ENCODE measurements at regions not wholly inside any gene's neighbourhood (a gene's known extent, or its start where the extent isn't known, plus 50 kb on each side); places are given as distances from the start of the nearest gene placed in this dataset.

- no peak for TF ChIP-seq CTCF (IDR thresholded peaks at IDR 0.05; ENCODE audit: low read depth, low read length, missing control alignments)
- H3K4me3 ChIP-seq (replicated peaks; ENCODE audit: low read depth, low read length) = no peak overlapping the region
- no peak for DNase-seq (ENCODE audit: extremely low read depth, low read depth)
Measured at GRCh38 chr18:22056950-22057349, 112.4 kb upstream of the GATA6 start.

- DNase-seq (ENCODE audit: extremely low read depth, low read depth) = no peak
- no peak for TF ChIP-seq CTCF (IDR thresholded peaks at IDR 0.05; ENCODE audit: low read depth, low read length, missing control alignments)
- H3K4me3 ChIP-seq (replicated peaks; ENCODE audit: low read depth, low read length) = no peak overlapping the region
Measured at GRCh38 chr18:22057908-22058527, 111.4 kb upstream of the GATA6 start.

- H3K4me3 ChIP-seq (replicated peaks; ENCODE audit: low read depth, low read length) = no peak overlapping the region
- no peak for TF ChIP-seq CTCF (IDR thresholded peaks at IDR 0.05; ENCODE audit: low read depth, low read length, missing control alignments)
- no peak for DNase-seq (ENCODE audit: extremely low read depth, low read depth)
Measured at GRCh38 chr18:22060361-22060760, 109.0 kb upstream of the GATA6 start.

- H3K4me3 ChIP-seq (replicated peaks; ENCODE audit: low read depth, low read length) = no peak overlapping the region
- TF ChIP-seq CTCF (IDR thresholded peaks at IDR 0.05; ENCODE audit: low read depth, low read length, missing control alignments) = no peak
- DNase-seq (ENCODE audit: extremely low read depth, low read depth) = no peak
Measured at GRCh38 chr18:22063102-22063501, 106.3 kb upstream of the GATA6 start.

GRCh38 chr18:22063672-22064071 is 105.7 kb upstream of the GATA6 start:
- DNase-seq (ENCODE audit: extremely low read depth, low read depth) = no peak
- H3K4me3 ChIP-seq (replicated peaks; ENCODE audit: low read depth, low read length) = no peak overlapping the region
- no peak for TF ChIP-seq CTCF (IDR thresholded peaks at IDR 0.05; ENCODE audit: low read depth, low read length, missing control alignments)

- no peak for DNase-seq (ENCODE audit: extremely low read depth, low read depth)
- TF ChIP-seq CTCF (IDR thresholded peaks at IDR 0.05; ENCODE audit: low read depth, low read length, missing control alignments) = no peak
- no peak overlapping the region for H3K4me3 ChIP-seq (replicated peaks; ENCODE audit: low read depth, low read length)
Measured at GRCh38 chr18:22064581-22064980, 104.8 kb upstream of the GATA6 start.

GRCh38 chr18:22065311-22065710 is 104.1 kb upstream of the GATA6 start:
- TF ChIP-seq CTCF (IDR thresholded peaks at IDR 0.05; ENCODE audit: low read depth, low read length, missing control alignments) = no peak
- H3K4me3 ChIP-seq (replicated peaks; ENCODE audit: low read depth, low read length) = no peak overlapping the region
- DNase-seq (ENCODE audit: extremely low read depth, low read depth) = no peak

Data from HFF-Myc (cell line).